ENCODE measurements at regions not wholly inside any gene's neighbourhood (a gene's known extent, or its start where the extent isn't known, plus 50 kb on each side); places are given as distances from the start of the nearest gene placed in this dataset.

GRCh38 chr2:175684466-175684865 lies 317.6 kb downstream of the LNPK start:
- no peak for TF ChIP-seq POLR2AphosphoS5 (IDR thresholded peaks at IDR 0.05; ENCODE audit: low read depth)
- TF ChIP-seq GABPA (IDR thresholded peaks at IDR 0.05; ENCODE audit: low read depth): no peak
- TF ChIP-seq CTCF (IDR thresholded peaks at IDR 0.05; ENCODE audit: insufficient read depth, low read length): no peak
- TF ChIP-seq REST (IDR thresholded peaks at IDR 0.05; ENCODE audit: insufficient replicate concordance, low read depth): no peak

Measured in HL-60 (cell line).